HG03565 (cell line): ENCODE measurements at regions not wholly inside any gene's neighbourhood (a gene's known extent, or its start where the extent isn't known, plus 50 kb on each side); places are given as distances from the start of the nearest gene placed in this dataset.

ENCODE experiments used
- ATAC-seq: cut with Tn5 transposase; IDR thresholded peaks from one replicate; pipeline ENCODE4 v1.9.1; 2021; ENCODE audit warnings: mild to moderate bottlenecking, moderate library complexity; ENCODE audit not compliant: unreplicated experiment

- no peak for ATAC-seq
Observed at GRCh38 chrX:22325096-22325495, 52.4 kb downstream of the CBLL2 start.

DNA sequence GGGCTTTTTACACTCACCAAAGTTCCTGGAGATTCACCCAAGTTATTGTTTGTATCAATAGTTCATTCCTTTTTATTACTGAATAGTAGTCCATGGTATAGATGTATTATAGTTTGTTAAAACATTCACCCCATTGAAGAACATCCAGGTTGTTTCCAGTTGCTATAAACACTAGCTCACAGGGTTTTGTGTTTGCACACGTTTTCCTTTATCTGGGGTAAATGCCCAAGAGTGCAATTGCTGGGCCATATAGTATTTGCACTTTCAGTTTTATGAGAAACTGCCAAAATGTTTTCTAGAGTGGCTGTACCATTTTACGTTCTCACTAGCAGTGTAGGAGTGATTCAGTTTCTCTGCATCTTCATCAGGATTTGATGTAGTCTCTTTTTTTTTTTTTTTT lies 57.1 kb downstream of the CBLL2 start:
- no peak for ATAC-seq

- no peak for ATAC-seq
Observed at GRCh38 chrX:22338740-22339139, 66.0 kb downstream of the CBLL2 start.

DNA sequence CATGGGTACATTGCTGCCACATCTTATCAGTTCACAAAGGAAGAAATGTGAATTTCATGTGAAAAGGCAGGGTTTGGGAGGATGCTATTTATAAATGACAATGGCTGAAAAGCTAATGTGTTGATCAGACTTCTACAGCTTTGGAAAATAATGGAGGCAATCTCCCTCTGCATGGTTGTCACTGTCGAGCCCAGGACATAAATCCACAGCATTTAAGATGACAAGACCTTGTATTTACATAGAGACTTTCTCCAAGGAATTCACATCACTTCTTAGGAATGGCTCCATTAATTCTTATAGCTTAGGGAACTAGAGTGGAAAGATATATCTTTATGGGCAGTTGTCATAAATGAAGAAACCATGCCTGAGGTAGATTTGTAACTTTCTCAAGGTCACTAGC lies 66.7 kb downstream of the CBLL2 start:
- no peak for ATAC-seq

DNA sequence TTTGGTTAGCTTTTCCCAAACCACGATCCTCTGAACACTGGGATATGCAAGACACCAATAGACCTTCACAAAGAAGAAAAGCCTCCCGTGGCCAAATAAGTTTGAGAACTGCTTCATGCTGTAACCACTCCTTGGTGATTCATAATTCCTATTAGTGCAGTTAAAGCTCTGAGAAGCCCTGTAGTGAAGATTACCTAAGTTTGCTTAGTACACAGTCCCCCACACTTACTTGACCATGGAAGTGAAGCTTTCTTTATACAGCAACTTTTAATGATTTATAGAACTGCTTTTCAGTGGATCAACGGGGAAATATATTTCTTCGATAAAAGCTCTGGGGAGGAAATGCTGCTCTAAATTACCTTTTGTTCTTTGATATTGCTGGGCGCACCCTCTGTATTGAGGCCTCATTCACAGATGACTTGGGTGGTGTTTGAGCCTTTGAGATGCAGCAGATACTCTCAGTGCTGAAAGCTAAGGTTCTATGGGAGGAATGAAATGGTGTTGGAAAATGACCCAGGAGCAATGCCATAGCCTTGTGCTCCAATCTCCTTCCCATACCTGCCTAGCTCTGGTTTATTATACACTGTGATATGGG lies 67.4 kb downstream of the CBLL2 start:
- ATAC-seq: no peak

DNA sequence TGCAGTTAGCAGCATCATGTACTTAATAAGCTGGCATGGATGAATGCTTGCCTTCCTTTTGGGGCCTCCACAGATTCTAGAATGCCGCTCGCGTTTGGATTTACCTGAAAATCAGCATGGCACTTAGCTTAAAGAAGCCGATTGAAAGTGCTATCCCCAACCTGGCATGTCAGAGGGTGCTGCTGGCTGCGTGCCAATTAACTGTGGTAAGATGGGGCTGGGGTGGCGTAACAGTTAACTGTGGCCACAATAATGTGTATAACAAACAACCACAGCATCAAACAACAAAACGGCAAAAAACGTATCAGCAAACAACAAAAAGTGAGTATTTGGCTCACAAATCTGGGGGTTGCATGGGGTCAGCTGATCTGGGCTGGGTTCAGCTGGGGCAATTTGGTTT lies 70.5 kb downstream of the CBLL2 start:
- ATAC-seq: no peak

GRCh38 chrX:22345884-22346283 lies 73.2 kb downstream of the CBLL2 start:
- ATAC-seq: peak; percentile 68

DNA sequence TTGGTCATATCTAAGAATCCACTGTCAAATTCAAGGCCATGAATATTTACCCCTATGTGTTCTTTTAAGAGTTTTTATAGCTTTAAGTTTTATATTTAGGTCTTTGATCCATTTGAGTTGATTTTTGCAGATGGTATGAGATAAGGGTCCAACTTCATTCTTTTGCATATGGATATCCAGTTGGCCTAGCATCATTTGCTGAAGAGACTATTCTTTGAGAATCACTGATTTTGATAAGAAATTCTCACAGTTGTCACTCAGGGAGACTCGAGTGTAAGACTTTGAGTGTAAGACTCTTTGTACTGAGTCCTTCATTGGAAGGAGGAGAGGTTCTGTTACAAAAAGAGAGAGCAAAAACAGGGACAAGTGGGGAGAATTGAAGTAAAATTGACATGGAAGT lies 74.8 kb downstream of the CBLL2 start:
- no peak for ATAC-seq

- ATAC-seq: no peak
Observed at GRCh38 chrX:22349116-22349515, 76.4 kb downstream of the CBLL2 start.

DNA sequence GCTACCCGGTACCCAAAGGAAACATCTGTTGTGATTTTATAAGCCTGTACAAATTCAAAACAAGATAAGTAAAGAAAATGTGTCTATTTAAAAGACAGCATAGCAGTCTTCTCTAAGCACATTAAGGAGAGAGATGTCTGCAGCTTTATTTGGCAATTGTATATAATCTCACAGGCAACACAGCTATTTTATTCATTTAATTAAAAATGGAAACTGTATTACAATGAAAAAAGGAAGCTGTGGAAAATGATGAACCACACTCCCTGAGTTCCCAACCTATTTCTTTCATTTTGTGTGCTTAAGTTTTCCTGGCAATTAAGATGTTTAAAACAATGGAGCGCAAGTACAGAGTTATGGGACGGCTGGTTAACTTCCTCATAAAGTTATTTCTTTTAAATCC lies 78.4 kb downstream of the CBLL2 start:
- ATAC-seq: no peak

- ATAC-seq: no peak
Observed at GRCh38 chrX:22351966-22352365, 79.3 kb downstream of the CBLL2 start.

DNA sequence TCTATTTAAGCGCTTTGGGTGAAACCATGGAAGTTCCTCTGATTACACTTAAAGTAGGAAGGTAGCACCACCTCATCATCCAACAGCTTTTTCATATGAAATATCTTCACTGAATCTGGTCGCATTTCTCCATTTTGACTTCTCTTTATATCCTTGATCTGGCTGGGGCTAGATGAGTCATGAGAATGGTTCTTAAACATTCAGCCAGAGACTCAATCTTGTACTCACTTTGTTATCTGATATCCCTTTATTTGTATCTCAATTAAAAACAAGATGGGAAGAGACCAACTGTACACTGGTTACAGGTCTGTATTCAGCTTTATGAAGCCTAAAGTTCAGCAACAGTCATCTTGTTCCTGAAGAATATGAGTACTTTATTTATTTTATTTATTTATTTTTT lies 84.9 kb downstream of the CBLL2 start:
- no peak for ATAC-seq

DNA sequence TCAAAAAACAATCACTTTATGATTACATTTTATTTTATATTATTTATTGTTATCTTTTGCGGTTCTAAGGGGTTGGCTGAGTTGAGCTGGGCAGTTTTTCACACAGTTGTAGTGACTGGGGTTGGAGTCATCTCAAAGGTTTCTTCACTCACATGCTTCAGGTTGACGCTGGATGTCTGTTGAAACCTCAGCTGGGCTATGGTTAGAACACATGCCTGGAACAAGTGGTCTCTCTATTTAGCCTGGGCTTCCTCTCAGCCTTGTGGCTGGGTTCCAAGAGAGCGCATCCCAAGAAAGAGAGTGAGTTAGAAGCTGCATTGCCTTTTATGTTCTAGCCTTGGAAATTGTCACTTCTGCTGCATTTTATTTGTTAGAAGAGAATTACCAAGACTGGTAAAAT lies 87.4 kb downstream of the CBLL2 start:
- no peak for ATAC-seq

DNA sequence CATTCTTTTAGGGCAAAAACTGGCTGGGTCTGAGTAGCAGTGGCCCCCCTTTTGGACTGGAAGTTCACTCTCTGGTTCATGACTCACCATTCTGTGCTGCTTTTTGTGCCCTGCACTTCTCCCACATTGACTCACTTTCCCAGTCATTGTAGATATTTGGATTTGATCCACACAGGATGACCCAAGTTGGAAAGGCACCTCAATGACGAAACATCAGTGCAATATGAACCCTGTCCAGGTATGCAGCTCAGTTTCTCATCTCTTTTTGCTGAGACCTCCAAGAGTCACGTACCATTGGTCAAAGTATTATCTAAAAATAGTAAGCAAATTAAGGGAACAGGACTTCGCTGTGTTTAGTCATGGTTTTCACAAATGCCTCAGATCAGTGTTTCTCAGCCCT lies 92.7 kb downstream of the CBLL2 start:
- ATAC-seq: no peak

GRCh38 chrX:22366166-22366702 lies 93.5 kb downstream of the CBLL2 start:
- ATAC-seq: no peak

GRCh38 chrX:22366906-22367305 lies 94.2 kb downstream of the CBLL2 start:
- ATAC-seq: no peak

DNA sequence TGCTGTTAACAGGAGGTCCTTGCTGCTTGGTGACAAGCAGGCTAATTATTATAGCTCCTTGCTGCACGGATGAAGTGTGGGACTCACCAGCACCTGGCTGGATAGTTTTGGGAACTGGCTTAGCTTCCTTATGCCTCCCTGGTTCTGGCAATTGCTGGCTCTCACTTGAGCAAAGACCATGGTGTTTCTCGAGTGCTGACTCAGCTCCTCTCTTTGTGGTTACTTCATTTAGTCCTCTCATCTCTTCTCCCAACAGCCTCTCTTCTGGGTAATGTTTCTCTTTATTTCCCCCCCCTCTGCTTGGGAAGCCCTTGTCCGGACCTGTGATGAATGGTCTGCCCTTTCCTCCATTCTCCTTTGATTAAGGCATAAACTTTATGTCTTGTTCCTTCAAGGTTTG lies 100.4 kb downstream of the CBLL2 start:
- no peak for ATAC-seq

- no peak for ATAC-seq
Observed at GRCh38 chrX:22373766-22374165, 101.1 kb downstream of the CBLL2 start.

DNA sequence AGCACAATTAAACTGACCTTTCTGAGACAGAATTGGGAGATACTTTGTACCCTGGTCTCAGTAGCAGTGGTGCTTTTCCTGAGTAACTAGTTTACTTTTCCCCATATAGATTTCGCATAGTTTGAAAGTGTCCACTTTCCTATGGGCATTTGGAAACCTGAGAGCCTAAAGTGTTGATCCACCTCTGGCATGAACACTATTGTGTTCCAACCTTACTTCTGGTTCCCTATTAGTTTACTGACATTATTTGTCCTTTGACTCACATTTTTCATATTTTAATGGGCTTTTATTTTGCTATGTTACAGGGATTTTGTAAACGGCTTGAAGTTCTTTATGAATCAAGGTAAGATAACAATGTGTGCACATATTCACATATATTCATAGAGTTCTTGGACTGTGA lies 103.7 kb downstream of the CBLL2 start:
- no peak for ATAC-seq

GRCh38 chrX:22378296-22378695 lies 105.6 kb downstream of the CBLL2 start:
- ATAC-seq: no peak

- ATAC-seq: no peak
Observed at GRCh38 chrX:22383988-22384387, 111.3 kb downstream of the CBLL2 start.

- no peak for ATAC-seq
Observed at GRCh38 chrX:22389556-22390179, 117.0 kb downstream of the CBLL2 start.
